ENCODE measurements at regions not wholly inside any gene's neighbourhood (a gene's known extent, or its start where the extent isn't known, plus 50 kb on each side); places are given as distances from the start of the nearest gene placed in this dataset.

DNA sequence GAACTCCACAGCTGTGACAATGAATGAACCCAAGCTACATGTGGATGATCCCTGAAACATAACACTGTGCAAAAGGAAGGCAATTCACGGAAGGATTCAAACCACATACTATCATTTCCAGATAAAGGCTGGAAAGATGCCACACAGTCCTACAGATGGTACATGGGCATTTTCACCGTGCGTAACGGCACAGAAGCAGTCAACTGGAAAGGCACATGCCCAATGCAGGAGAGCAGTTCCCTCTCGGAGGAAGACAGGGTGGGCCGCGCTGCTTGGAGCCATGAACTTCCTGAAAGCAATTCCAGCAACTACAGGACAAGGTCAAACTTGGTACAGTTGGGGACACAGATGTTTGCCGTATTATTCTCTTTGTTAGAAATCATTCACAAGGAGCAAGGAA lies 103.7 kb downstream of the SHANK2 start:
- DNase-seq (ENCODE audit: low spot score in 2 of 2) (no peak), ATAC-seq (no peak)
- Mint-ChIP-seq H3K27ac (no peak overlapping the region), H3K4me3 (no peak overlapping the region), H3K36me3 (no peaks in the 10 kb centered on the region), H3K4me1 (no peaks in the 10 kb centered on the region), H3K9me3 (no peaks in the 10 kb centered on the region)

DNA sequence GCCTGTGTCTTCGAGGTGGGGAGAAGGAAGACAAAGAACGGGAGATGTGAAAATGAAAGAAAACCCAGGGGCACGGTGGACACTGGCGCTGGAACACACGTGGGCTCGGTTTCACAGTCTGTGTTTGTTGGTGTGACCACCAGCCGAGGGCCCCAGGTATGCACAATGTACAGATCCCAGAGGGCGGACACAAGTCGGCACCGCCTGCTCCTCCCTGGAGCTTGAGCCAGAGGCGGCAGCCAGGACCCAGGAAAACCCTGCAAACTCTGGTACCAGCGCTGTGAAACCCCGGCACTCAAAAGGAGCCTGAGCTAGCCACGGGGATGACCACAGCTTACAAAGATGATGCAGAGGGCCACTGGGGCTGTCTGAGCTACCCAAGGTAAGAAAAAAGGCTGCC lies 105.0 kb downstream of the SHANK2 start:
- Mint-ChIP-seq H3K27ac (no peak overlapping the region), H3K9me3 (no peaks in the 10 kb centered on the region), H3K36me3 (no peaks in the 10 kb centered on the region), H3K4me1 (no peaks in the 10 kb centered on the region), H3K4me3 (no peak overlapping the region)
- ATAC-seq (no peak), DNase-seq (ENCODE audit: low spot score in 2 of 2) (no peak)

DNA sequence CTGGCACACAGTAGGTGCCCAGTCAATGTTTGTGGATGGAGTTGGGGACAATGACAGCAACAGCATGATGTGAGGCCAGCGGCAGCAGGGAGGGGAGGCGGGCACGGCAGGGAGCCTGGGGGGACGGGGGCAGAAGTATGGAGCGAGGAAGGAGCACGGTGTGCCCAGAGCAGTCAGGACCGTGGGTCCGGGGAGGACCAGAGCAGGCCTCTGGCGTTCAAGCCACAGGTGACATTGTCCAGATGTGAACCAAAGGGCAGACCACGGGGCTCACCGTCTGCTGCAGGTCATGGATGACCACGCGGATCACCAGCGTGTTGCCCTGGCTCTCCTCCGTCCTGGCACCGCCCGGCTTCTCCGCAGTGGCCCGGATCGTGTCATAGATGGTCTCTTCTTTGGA lies 105.5 kb downstream of the SHANK2 start:
- ATAC-seq: no peak
- DNase-seq (ENCODE audit: low spot score in 2 of 2): no peak
- H3K4me1 Mint-ChIP-seq: no peaks in the 10 kb centered on the region
- no peak overlapping the region for H3K27ac Mint-ChIP-seq
- H3K9me3 Mint-ChIP-seq: no peaks in the 10 kb centered on the region
- no peaks in the 10 kb centered on the region for H3K36me3 Mint-ChIP-seq
- H3K4me3 Mint-ChIP-seq: no peak overlapping the region

DNA sequence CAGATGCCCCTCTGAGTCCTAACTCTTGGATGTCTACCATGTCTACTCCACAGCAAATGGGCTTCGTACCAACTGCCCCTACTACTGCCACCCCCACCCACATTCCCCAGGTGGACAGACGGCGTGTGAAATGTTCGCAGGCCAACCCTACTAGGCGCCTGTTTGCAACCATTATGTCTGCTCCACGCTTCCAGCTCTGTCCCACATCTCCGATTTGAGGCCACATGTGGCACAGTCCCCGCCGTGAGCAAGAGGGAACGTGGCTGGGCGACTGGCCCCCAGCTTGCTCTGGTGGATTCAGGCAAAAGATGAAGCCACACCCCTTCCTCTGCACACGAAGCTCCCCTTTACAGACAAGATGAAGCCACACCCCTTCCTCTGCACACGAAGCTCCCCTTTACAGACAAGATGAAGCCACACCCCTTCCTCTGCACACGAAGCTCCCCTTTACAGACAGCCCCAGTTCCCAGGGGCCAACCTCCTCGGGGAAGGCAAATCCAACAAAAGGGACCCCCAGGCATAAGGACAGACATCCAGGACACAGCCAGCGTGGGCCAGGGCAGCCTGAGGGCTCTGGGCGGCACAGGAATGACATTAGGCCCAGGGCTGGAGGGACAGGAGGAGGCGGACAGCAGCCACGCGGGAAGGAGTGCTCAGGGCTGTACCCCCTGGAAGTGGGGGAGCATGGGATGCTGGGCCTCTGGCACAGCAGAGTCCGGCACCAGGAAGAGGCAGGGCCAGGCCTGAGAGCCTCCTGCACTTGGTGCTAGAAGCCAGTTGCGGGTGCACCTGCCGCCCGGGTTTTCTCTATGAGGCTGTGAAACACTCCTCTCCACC lies 106.2 kb downstream of the SHANK2 start:
- no peaks in the 10 kb centered on the region for H3K36me3 Mint-ChIP-seq
- ATAC-seq: peak; percentile 9
- H3K4me3 Mint-ChIP-seq: no peak overlapping the region
- DNase-seq (ENCODE audit: low spot score in 2 of 2): no peak
- H3K27ac Mint-ChIP-seq: no peak overlapping the region
- no peaks in the 10 kb centered on the region for H3K9me3 Mint-ChIP-seq
- H3K4me1 Mint-ChIP-seq: no peaks in the 10 kb centered on the region

DNA sequence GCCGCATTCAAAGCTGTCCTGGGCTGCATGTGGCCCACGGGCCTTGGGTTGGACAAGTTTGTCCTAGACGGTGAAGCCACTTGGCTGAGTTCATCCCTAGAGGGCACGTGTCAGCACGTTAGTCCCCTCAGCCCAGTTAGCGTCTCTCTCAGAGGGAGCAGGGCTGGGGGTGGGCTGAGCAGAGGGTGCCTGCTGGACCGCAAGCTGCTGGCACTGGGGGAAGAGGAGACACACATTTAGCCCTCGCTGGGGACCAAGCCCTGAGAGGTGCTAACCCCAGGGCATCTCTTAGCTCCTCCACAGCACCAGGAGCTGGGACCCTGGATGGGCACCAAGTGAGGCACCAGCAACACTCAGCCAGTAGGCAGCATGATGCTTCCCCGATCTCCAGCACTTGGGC lies 107.0 kb downstream of the SHANK2 start:
- no peak overlapping the region for H3K27ac Mint-ChIP-seq
- no peaks in the 10 kb centered on the region for H3K9me3 Mint-ChIP-seq
- H3K36me3 Mint-ChIP-seq: no peaks in the 10 kb centered on the region
- no peak overlapping the region for H3K4me3 Mint-ChIP-seq
- H3K4me1 Mint-ChIP-seq: no peaks in the 10 kb centered on the region
- ATAC-seq (no peak), DNase-seq (ENCODE audit: low spot score in 2 of 2) (no peak)

DNA sequence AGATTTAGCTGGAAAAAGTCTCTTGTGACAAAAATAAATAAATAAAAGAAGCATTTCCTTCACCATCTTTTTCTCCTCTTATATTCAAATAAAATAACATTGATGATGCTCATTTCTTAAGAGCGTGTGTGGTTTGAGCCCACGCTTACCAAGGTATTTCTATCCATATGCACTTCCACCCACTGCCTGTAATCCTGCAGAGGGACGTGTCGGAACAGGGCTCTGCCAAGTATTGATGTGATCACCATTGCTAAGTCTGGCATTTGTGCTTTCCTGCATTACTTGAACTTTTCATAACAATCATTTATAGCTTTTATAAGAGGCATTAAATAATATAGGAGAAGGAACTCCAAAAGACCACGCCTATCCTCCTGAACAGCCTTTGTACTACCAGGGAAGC lies 107.6 kb downstream of the SHANK2 start:
- DNase-seq (ENCODE audit: low spot score in 2 of 2) (no peak), ATAC-seq (no peak)
- H3K27ac Mint-ChIP-seq: no peak overlapping the region
- H3K4me3 Mint-ChIP-seq: no peak overlapping the region
- no peaks in the 10 kb centered on the region for H3K4me1 Mint-ChIP-seq
- no peaks in the 10 kb centered on the region for H3K36me3 Mint-ChIP-seq
- no peaks in the 10 kb centered on the region for H3K9me3 Mint-ChIP-seq

DNA sequence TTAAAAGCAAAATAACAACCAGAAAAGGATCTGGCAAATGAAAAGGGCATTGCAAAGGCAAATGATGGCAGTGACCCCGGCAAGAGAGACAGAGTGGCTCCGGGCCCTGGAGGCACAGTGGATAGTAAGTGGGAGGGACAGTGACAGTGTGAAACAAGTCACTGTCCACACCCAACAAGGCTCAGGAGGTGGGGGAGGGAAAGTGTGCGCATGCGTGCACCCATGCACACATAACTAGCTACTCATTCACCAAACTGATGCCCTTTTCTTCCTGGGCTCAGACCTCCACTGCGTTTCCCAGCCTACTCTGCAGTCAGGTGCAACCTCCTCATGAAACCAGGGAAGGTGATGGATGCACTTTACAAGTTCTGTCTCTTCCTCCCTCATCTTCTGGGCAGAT lies 108.4 kb downstream of the SHANK2 start:
- no peak overlapping the region for H3K27ac Mint-ChIP-seq
- no peak for ATAC-seq

DNA sequence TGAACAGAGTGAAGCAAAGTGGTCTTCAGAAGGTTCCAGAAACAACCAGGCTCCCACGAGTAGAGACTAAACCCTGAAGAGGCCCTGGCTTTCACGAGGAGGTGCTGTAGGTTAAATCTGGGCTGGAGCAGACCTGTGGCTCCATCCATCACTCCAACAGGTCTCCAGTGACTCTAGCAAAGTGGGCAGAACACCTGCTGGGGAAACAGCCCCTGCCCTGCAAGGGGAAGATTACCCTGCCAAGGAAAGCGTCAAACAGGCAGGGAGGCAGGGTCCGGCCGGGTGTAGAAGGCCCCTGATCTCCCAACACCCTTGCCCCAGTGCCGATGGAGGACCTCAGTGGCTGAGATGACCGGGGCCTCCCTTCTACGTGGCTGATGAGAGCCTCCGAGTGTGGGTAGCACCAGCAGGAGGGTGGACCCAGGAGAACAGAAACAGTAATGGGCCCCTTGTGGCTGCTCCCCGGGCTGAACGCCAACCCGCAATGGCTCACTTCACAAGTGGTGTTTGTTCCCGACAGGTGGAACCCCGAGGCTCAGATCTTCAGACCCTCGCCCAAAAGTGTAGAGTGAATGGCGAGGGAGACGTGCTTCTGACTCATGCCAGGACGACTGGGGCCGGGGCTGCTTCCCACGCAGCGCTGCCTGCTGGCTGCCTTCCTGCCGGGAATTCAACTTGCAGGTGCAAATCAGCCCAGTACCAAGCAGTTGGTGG lies 112.0 kb downstream of the SHANK2 start:
- H3K27ac Mint-ChIP-seq: no peak overlapping the region
- H3K4me1 Mint-ChIP-seq: no peaks in the 10 kb centered on the region
- H3K9me3 Mint-ChIP-seq: no peaks in the 10 kb centered on the region
- ATAC-seq (no peak), DNase-seq (ENCODE audit: low spot score in 2 of 2) (no peak)
- no peaks in the 10 kb centered on the region for H3K36me3 Mint-ChIP-seq
- no peak overlapping the region for H3K4me3 Mint-ChIP-seq

More for the DNA sequence above, 108.4 kb downstream of the SHANK2 start:
- Mint-ChIP-seq H3K36me3 (no peaks in the 10 kb centered on the region), H3K9me3 (no peaks in the 10 kb centered on the region), H3K4me3 (no peak overlapping the region), H3K4me1 (no peaks in the 10 kb centered on the region)
- no peak for DNase-seq (ENCODE audit: low spot score in 2 of 2)

DNA sequence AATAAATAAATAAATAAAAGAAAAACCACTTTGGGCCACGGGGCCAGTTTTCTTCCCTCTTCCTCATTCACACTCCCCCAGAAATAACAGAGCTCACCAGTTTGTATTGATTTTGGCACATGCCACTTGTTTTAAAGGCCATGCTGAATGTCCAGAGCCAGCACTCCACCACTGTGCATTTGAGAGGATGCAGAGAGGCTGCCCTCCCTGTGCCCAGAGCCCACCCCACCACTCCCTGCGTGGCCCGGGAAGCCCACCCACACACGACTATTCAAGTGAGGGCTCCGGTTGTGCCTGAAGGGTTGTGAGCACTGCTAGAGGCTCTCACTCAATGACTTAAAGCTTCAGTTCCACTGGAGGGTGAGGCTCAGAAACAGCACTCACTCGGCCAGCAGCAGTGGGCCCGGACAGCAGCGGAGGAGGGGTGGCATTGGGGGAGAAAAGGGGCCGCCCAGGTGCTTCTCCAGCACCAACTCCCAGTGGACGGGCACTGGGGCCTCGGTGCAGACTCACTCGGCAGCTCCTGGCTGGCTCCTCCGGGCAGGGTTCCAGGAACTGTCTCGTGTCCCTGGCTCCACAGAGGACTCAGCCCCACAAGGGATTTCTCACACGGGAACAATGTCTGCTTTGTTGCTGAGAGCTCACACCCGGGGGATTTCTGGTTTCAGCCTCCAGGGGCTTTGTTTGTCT lies 112.7 kb downstream of the SHANK2 start:
- Mint-ChIP-seq H3K36me3 (no peaks in the 10 kb centered on the region), H3K4me3 (no peak overlapping the region), H3K9me3 (no peaks in the 10 kb centered on the region), H3K27ac (no peak overlapping the region), H3K4me1 (no peaks in the 10 kb centered on the region)
- no peak for ATAC-seq
- DNase-seq (ENCODE audit: low spot score in 2 of 2): no peak

DNA sequence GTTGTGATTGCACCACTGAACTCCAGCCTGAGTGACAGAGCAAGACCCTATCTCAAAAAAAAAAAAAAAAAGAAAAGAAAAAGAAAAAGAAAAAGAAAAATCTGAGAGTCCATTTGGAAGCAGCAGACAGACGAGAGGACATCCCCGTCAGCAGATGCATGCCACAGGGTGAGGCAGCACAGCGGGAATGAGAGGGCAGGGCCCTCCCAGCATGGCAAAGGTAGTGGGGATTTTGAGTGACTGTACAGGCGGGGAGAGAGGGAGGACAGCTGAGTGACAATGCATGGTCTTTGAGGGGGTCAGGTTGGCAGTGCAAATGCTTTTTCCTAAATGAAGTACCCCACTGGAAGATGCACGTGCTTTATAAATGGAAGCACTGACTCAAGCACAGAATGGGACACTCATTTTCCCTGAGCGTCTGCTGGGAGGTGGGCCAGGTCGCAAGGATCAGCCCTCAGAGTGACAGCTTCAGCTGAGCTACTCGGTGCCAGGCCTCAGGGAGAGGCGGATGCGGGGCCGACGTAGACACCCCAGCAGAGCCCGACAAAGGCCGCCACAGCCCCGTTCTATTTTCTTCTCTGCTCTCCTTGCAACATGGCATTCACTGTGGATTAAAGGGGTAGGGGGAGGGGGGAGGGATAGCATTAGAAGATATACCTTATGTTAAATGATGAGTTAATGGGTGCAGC lies 113.5 kb downstream of the SHANK2 start:
- H3K36me3 Mint-ChIP-seq: no peaks in the 10 kb centered on the region
- H3K27ac Mint-ChIP-seq: no peak overlapping the region
- H3K9me3 Mint-ChIP-seq: no peaks in the 10 kb centered on the region
- no peak for ATAC-seq
- no peak overlapping the region for H3K4me3 Mint-ChIP-seq
- DNase-seq (ENCODE audit: low spot score in 2 of 2): no peak
- no peaks in the 10 kb centered on the region for H3K4me1 Mint-ChIP-seq

DNA sequence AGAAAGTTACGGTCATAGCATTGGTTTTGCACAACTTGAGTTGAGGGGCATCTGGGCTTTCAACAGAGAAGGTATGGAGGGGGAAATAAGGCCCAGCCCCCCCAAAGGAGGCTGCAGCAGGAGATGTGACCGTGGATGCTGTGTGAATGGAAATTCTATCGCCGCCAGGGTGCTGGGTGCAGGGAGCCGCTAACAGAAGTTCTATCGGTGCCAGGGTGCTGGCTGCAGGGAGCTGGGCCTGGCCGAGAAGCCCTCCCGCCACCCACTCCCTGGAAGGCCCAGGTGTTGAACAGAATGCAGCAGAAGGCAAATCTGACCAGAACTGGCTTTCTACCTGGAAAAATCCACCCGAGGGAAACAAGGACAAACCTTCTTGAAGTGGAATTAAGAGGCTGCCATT lies 115.0 kb downstream of the SHANK2 start:
- ATAC-seq (no peak), DNase-seq (ENCODE audit: low spot score in 2 of 2) (no peak)
- no peaks in the 10 kb centered on the region for H3K36me3 Mint-ChIP-seq
- H3K4me1 Mint-ChIP-seq: no peaks in the 10 kb centered on the region
- no peaks in the 10 kb centered on the region for H3K9me3 Mint-ChIP-seq
- H3K27ac Mint-ChIP-seq: no peak overlapping the region
- no peak overlapping the region for H3K4me3 Mint-ChIP-seq

DNA sequence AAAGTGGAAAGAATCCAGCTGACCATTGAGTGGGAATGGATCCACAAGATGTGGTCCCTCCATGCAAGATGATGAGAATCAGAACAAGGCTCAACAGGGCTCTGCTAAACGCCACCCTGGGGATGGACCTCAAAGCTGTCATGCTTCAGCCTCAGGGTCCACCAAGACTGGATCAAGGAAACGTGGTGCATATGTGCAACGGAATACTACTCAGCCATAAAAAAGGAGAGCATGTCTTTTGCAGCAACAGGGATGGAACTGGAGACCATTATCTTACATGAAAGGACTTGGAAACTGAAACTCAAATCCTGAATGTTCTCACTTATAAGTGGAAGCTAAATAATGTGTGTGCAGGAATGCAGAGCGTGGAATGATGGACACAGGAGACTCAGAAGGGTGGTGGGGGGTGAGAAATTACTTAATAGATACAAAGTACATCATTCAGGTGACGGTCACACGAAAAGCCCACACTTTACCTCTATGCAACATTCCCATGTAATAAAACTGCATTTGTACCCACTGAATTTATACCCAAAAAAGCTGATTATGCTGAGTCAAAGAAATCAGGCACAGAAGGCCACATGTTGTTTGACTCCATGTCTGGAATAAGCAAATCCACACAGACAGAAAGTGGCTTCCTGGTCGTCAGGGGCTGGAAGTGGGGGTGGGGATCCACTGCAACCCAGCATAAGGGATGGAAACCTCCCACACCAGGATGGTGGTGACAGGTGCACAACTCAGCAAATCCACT lies 116.1 kb downstream of the SHANK2 start:
- ATAC-seq: no peak
- no peak for DNase-seq (ENCODE audit: low spot score in 2 of 2)
- no peak overlapping the region for H3K4me3 Mint-ChIP-seq
- H3K36me3 Mint-ChIP-seq: no peaks in the 10 kb centered on the region
- no peaks in the 10 kb centered on the region for H3K9me3 Mint-ChIP-seq
- no peaks in the 10 kb centered on the region for H3K4me1 Mint-ChIP-seq
- no peak overlapping the region for H3K27ac Mint-ChIP-seq

DNA sequence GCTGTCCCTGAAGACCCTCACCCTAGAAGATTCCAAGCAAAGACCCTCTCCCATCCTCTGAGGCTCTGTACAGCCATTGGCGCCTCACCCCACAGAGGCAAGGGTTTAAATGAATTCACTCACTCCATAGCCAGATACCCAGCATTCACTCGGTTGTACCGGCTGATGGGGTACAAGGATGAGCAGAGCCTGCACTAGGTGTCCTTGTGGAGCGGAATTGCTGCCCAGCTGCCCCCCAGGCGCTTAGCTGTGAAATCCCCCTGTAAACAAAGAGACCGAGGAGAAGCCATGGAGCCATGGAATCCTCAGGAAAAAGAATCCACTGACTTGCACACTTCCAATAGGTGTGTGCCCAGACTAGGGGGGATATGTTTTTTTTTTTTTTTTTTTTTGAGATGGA lies 117.3 kb downstream of the SHANK2 start:
- no peak for ATAC-seq
- H3K36me3 Mint-ChIP-seq: no peaks in the 10 kb centered on the region
- H3K9me3 Mint-ChIP-seq: no peaks in the 10 kb centered on the region
- no peak for DNase-seq (ENCODE audit: low spot score in 2 of 2)
- H3K4me3 Mint-ChIP-seq: no peak overlapping the region
- no peak overlapping the region for H3K27ac Mint-ChIP-seq
- no peaks in the 10 kb centered on the region for H3K4me1 Mint-ChIP-seq

DNA sequence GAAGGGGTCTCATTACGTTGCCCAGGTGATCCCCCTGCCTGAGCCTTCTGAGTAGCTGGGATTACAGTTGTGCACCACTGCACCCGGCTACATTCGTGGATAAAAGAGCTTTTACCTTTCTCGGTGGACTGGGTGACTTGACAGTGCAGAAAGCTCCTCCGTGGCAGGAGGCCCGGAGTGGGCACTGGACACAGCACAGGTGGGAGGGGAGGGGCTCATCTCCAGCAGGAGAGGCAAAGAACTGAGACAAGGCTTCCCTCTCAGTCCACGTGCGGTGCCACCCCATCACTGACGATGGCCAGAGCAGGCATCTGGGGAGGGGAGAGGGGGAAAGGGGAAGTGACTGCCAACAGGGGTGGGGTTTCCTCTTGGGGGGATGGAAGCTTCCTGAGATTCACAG lies 118.4 kb downstream of the SHANK2 start:
- H3K9me3 Mint-ChIP-seq: no peaks in the 10 kb centered on the region
- DNase-seq (ENCODE audit: low spot score in 2 of 2) (no peak), ATAC-seq (no peak)
- H3K4me3 Mint-ChIP-seq: no peak overlapping the region
- no peaks in the 10 kb centered on the region for H3K4me1 Mint-ChIP-seq
- no peaks in the 10 kb centered on the region for H3K36me3 Mint-ChIP-seq
- H3K27ac Mint-ChIP-seq: no peak overlapping the region

DNA sequence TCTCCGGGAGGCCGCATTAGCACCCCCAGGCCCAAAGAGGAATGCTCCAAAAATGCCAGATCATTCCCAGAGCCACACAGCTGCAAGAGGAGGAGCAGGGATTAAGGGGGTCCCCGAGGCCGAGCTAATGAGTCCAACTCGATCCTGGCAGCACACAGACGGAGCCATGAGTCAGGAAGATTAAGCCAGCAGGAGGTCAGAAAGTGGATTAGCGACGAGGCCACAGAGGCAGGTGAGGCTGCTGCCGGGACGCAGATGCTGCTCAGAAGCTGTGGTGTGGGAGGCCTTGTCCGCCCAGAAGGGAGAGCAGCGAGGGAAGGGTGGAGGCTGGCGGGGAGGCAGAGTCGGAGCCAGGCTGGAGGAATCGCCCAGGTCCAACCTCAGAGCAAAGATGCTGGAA lies 120.5 kb downstream of the SHANK2 start:
- no peak overlapping the region for H3K4me3 Mint-ChIP-seq
- ATAC-seq (no peak), DNase-seq (ENCODE audit: low spot score in 2 of 2) (no peak)
- H3K36me3 Mint-ChIP-seq: no peaks in the 10 kb centered on the region
- H3K4me1 Mint-ChIP-seq: no peaks in the 10 kb centered on the region
- H3K27ac Mint-ChIP-seq: no peak overlapping the region
- H3K9me3 Mint-ChIP-seq: no peaks in the 10 kb centered on the region

All from stimulated activated effector memory CD8-positive, alpha-beta T cell treated with anti-CD3 and anti-CD28 coated beads, Interleukin-12 subunit alpha, Interleukin-12 subunit beta, amount 100 ng/mL, for 72 hours (primary cell).